ENCODE measurements at regions not wholly inside any gene's neighbourhood (a gene's known extent, or its start where the extent isn't known, plus 50 kb on each side); places are given as distances from the start of the nearest gene placed in this dataset.

GRCh38 chr2:83837823-83838222 is 621.3 kb downstream of the SUCLG1 start:
- TF ChIP-seq CTCF (conservative IDR thresholded peaks at IDR 0.05; ENCODE audit: low read depth, low read length): no peak
- no peak for TF ChIP-seq EZH2 (IDR thresholded peaks at IDR 0.05; ENCODE audit: low read length, unreplicated experiment)
